Fibroblast of lung (primary cell): ENCODE measurements at regions not wholly inside any gene's neighbourhood (a gene's known extent, or its start where the extent isn't known, plus 50 kb on each side); places are given as distances from the start of the nearest gene placed in this dataset.

Source experiments
- DNase-seq, 2 donors: peaks; one replicate each; pipeline versions ENCODE4 v3.0.0 to v3.0.0-alpha.2; 2010; ENCODE audit warnings: low read depth in 2 of 2
- H2AFZ ChIP-seq: 2 replicates; pipeline ENCODE4 v1.5.1; 2012; ENCODE audit warnings: low read length, control low read depth, inconsistent platforms
- H3K27ac ChIP-seq: 2 replicates; pipeline ENCODE4 v1.5.1; 2011; ENCODE audit warnings: low read length, control low read depth; ENCODE audit not compliant: insufficient read depth
- H3K27me3 ChIP-seq: 2 replicates; pipeline ENCODE4 v1.5.1; 2011; ENCODE audit warnings: mild to moderate bottlenecking, low read length; ENCODE audit not compliant: control insufficient read depth, insufficient read depth
- H3K36me3 ChIP-seq: 2 replicates; pipeline ENCODE4 v1.5.1; 2011; ENCODE audit warnings: low read length; ENCODE audit not compliant: control insufficient read depth, insufficient read depth
- H3K4me1 ChIP-seq: 2 replicates; pipeline ENCODE4 v1.5.1; 2011; ENCODE audit warnings: low read length; ENCODE audit not compliant: control insufficient read depth, insufficient read depth; ENCODE audit errors: extremely low read depth
- H3K4me2 ChIP-seq: 2 replicates; pipeline ENCODE4 v1.5.1; 2011; ENCODE audit warnings: low read length, control low read depth; ENCODE audit not compliant: insufficient read depth; ENCODE audit errors: extremely low read depth
- H3K4me3 ChIP-seq, 4 experiments: fragments of 200-600 bp in 1 of 4; sonication (generic) in 1 of 4; replicated peaks in 1 of 4; 2 replicates each; pipeline ENCODE4 v1.5.1; 2011 to 2016; ENCODE audit warnings: low read length in 4 of 4, low read depth in 3 of 4, mild to moderate bottlenecking in 3 of 4, control low read depth in 2 of 4, inconsistent platforms in 1 of 4, mixed read lengths in 1 of 4; ENCODE audit not compliant: insufficient read depth in 1 of 4; ENCODE audit errors: control extremely low read depth in 1 of 4
- H3K79me2 ChIP-seq: 2 replicates; pipeline ENCODE4 v1.5.1; 2012; ENCODE audit warnings: mild to moderate bottlenecking, low read length, inconsistent platforms; ENCODE audit not compliant: control insufficient read depth, insufficient read depth
- H3K9ac ChIP-seq: 2 replicates; pipeline ENCODE4 v1.5.1; 2011; ENCODE audit warnings: mild to moderate bottlenecking, low read length, control low read depth; ENCODE audit not compliant: insufficient read depth
- H3K9me3 ChIP-seq: 2 replicates; pipeline ENCODE4 v1.5.1; 2012; ENCODE audit warnings: low read depth, low read length; ENCODE audit not compliant: control insufficient read depth, insufficient read depth
- H4K20me1 ChIP-seq: 2 replicates; pipeline ENCODE4 v1.5.1; 2011; ENCODE audit warnings: low read length; ENCODE audit not compliant: control insufficient read depth, insufficient read depth; ENCODE audit errors: extremely low read depth
- EZH2 ChIP-seq: IDR thresholded peaks from 2 replicates; pipeline ENCODE4 v1.5.1; 2012; ENCODE audit warnings: low read length, control low read depth, mild to moderate bottlenecking; ENCODE audit errors: missing control alignments
- TF ChIP-seq, protein P1 (sequence below), 2 donors: IDR thresholded peaks in 1 of 2; conservative IDR thresholded peaks in 1 of 2; 1 replicate in 1 of 2; 2 replicates in 1 of 2; pipeline ENCODE4 v1.5.1; 2011 to 2012; ENCODE audit warnings: low read length in 2 of 2, control low read depth in 1 of 2, inconsistent platforms in 1 of 2, low read depth in 1 of 2, mild to moderate bottlenecking in 1 of 2

- Histone ChIP-seq H3K27me3 (no peaks in the 10 kb centered on the region), H3K79me2 (no peaks in the 10 kb centered on the region), H2AFZ (no peak overlapping the region), H4K20me1 (no peaks in the 10 kb centered on the region), H3K27ac (no peak overlapping the region), H3K4me1 (no peaks in the 10 kb centered on the region), H3K9ac (no peak overlapping the region), H3K4me2 (no peak overlapping the region), H3K4me3 (no peak overlapping the region), H3K36me3 (no peaks in the 10 kb centered on the region), H3K9me3 (no peaks in the 10 kb centered on the region)
- TF ChIP-seq, protein P1, sequence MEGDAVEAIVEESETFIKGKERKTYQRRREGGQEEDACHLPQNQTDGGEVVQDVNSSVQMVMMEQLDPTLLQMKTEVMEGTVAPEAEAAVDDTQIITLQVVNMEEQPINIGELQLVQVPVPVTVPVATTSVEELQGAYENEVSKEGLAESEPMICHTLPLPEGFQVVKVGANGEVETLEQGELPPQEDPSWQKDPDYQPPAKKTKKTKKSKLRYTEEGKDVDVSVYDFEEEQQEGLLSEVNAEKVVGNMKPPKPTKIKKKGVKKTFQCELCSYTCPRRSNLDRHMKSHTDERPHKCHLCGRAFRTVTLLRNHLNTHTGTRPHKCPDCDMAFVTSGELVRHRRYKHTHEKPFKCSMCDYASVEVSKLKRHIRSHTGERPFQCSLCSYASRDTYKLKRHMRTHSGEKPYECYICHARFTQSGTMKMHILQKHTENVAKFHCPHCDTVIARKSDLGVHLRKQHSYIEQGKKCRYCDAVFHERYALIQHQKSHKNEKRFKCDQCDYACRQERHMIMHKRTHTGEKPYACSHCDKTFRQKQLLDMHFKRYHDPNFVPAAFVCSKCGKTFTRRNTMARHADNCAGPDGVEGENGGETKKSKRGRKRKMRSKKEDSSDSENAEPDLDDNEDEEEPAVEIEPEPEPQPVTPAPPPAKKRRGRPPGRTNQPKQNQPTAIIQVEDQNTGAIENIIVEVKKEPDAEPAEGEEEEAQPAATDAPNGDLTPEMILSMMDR (conservative IDR thresholded peaks at IDR 0.05 in 1 of 2, IDR thresholded peaks at IDR 0.05 in 1 of 2; ENCODE audit: low read depth in 1 of 2, low read length in 2 of 2) = no peak
- TF ChIP-seq EZH2 = no peak
- no peak for DNase-seq
Measured at GRCh38 chr22:49186762-49187161, 640.9 kb downstream of the BRD1 start.

GRCh38 chr22:49186293-49186692 is 641.4 kb downstream of the BRD1 start:
- no peaks in the 10 kb centered on the region for H3K4me1 ChIP-seq
- no peaks in the 10 kb centered on the region for H3K27me3 ChIP-seq
- H3K4me3 ChIP-seq = no peak overlapping the region
- TF ChIP-seq, protein P1 (conservative IDR thresholded peaks at IDR 0.05 in 1 of 2, IDR thresholded peaks at IDR 0.05 in 1 of 2; ENCODE audit: low read depth in 1 of 2, low read length in 2 of 2) = no peak
- no peak for TF ChIP-seq EZH2
- no peaks in the 10 kb centered on the region for H3K9me3 ChIP-seq
- no peak overlapping the region for H3K4me2 ChIP-seq
- H2AFZ ChIP-seq = no peak overlapping the region
- no peaks in the 10 kb centered on the region for H3K79me2 ChIP-seq
- H3K27ac ChIP-seq = no peak overlapping the region
- H3K36me3 ChIP-seq = no peaks in the 10 kb centered on the region
- DNase-seq = no peak
- H3K9ac ChIP-seq = no peak overlapping the region
- no peaks in the 10 kb centered on the region for H4K20me1 ChIP-seq

- H3K4me3 ChIP-seq = no peak overlapping the region
- no peak overlapping the region for H3K9ac ChIP-seq
- TF ChIP-seq, protein P1 (conservative IDR thresholded peaks at IDR 0.05 in 1 of 2, IDR thresholded peaks at IDR 0.05 in 1 of 2; ENCODE audit: low read depth in 1 of 2, low read length in 2 of 2) = no peak
- TF ChIP-seq EZH2 = no peak
- no peak overlapping the region for H3K4me2 ChIP-seq
- H4K20me1 ChIP-seq = no peaks in the 10 kb centered on the region
- H3K27ac ChIP-seq = no peak overlapping the region
- H2AFZ ChIP-seq = no peak overlapping the region
- H3K4me1 ChIP-seq = no peaks in the 10 kb centered on the region
- no peaks in the 10 kb centered on the region for H3K27me3 ChIP-seq
- no peak for DNase-seq
- no peaks in the 10 kb centered on the region for H3K9me3 ChIP-seq
- H3K79me2 ChIP-seq = no peaks in the 10 kb centered on the region
- no peaks in the 10 kb centered on the region for H3K36me3 ChIP-seq
Measured at GRCh38 chr22:49185312-49185969, 642.2 kb downstream of the BRD1 start.
